ENCODE measurements at regions not wholly inside any gene's neighbourhood (a gene's known extent, or its start where the extent isn't known, plus 50 kb on each side); places are given as distances from the start of the nearest gene placed in this dataset.

DNA sequence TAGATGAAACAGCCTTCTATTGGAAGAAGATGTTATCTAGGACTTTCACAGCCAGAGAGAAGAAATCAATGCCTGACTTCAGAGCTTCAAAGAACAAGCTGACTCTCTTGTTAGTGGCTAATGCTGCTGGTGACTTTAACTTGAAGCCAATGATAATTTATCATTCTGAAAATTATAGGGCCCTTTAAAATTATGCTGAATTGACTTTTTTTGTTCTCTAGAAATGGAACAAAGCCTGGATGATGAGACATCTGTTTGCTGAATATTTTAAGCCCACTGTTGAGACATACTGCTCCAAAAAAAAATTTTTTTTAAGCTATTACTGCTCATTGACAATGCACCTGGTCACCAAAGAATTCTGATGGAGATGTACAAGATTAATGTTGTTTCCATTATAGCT lies 189.2 kb downstream of the MBL2 start:
- no peaks in the 10 kb centered on the region for H3K9me3 ChIP-seq (ENCODE audit: insufficient read depth, low read length, severe bottlenecking)

DNA sequence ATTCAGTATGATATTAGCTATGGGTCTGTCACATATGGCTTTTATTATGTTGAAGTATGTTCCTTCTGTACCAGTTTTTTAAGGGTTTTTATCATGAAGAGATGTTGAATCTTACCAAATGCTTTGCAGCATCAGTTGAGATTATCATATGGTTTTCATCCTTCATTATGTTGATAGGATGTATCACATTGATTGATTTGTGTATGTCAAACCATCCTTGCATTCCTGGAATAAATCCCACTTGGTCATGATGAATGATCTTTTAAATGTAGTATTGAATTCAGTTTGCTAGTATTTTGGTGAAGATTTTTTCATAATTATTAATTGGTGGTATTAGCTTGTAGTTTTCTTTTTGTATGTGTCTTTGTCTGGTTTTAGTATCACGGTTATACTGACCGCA lies 185.9 kb downstream of the MBL2 start:
- ATAC-seq (ENCODE audit: insufficient read depth, low read depth): no peak
- no peak for TF ChIP-seq EZH2 (IDR thresholded peaks at IDR 0.05; ENCODE audit: borderline replicate concordance, low read depth, low read length, severe bottlenecking)
- TF ChIP-seq, protein P1, sequence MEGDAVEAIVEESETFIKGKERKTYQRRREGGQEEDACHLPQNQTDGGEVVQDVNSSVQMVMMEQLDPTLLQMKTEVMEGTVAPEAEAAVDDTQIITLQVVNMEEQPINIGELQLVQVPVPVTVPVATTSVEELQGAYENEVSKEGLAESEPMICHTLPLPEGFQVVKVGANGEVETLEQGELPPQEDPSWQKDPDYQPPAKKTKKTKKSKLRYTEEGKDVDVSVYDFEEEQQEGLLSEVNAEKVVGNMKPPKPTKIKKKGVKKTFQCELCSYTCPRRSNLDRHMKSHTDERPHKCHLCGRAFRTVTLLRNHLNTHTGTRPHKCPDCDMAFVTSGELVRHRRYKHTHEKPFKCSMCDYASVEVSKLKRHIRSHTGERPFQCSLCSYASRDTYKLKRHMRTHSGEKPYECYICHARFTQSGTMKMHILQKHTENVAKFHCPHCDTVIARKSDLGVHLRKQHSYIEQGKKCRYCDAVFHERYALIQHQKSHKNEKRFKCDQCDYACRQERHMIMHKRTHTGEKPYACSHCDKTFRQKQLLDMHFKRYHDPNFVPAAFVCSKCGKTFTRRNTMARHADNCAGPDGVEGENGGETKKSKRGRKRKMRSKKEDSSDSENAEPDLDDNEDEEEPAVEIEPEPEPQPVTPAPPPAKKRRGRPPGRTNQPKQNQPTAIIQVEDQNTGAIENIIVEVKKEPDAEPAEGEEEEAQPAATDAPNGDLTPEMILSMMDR (IDR thresholded peaks at IDR 0.05; ENCODE audit: borderline replicate concordance, extremely low read depth, low read length, poor library complexity, severe bottlenecking): no peak
- Histone ChIP-seq H3K4me1 (ENCODE audit: insufficient read depth, low read length) (no peaks in the 10 kb centered on the region), H3K27ac (ENCODE audit: low read length) (no peak overlapping the region), H4K20me1 (ENCODE audit: insufficient read depth, low read length) (no peaks in the 10 kb centered on the region), H3K9me3 (ENCODE audit: insufficient read depth, low read length, severe bottlenecking) (no peaks in the 10 kb centered on the region), H2AFZ (ENCODE audit: low read depth, low read length) (no peak overlapping the region), H3K9ac (ENCODE audit: low read depth, low read length) (no peak overlapping the region), H3K4me2 (ENCODE audit: insufficient read depth, low read length) (no peak overlapping the region), H3K27me3 (ENCODE audit: insufficient read depth, low read length, poor library complexity) (no peaks in the 10 kb centered on the region), H3K36me3 (ENCODE audit: insufficient read depth, low read length) (no peaks in the 10 kb centered on the region), H3K4me3 (ENCODE audit: low read depth in 1 of 2, low read length in 2 of 2) (no peak overlapping the region), H3K79me2 (ENCODE audit: insufficient read depth, low read length) (no peaks in the 10 kb centered on the region)
- no peak for DNase-seq

More for the DNA sequence above, 189.2 kb downstream of the MBL2 start:
- DNase-seq: no peak
- no peak overlapping the region for H3K4me2 ChIP-seq (ENCODE audit: insufficient read depth, low read length)
- H3K4me1 ChIP-seq (ENCODE audit: insufficient read depth, low read length): no peaks in the 10 kb centered on the region
- H2AFZ ChIP-seq (ENCODE audit: low read depth, low read length): no peak overlapping the region
- H3K9ac ChIP-seq (ENCODE audit: low read depth, low read length): no peak overlapping the region
- H3K79me2 ChIP-seq (ENCODE audit: insufficient read depth, low read length): no peaks in the 10 kb centered on the region
- no peak overlapping the region for H3K4me3 ChIP-seq (ENCODE audit: low read depth in 1 of 2, low read length in 2 of 2)
- H3K36me3 ChIP-seq (ENCODE audit: insufficient read depth, low read length): no peaks in the 10 kb centered on the region
- ATAC-seq (ENCODE audit: insufficient read depth, low read depth): no peak
- TF ChIP-seq, protein P1 (IDR thresholded peaks at IDR 0.05; ENCODE audit: borderline replicate concordance, extremely low read depth, low read length, poor library complexity, severe bottlenecking): no peak
- no peak for TF ChIP-seq EZH2 (IDR thresholded peaks at IDR 0.05; ENCODE audit: borderline replicate concordance, low read depth, low read length, severe bottlenecking)
- H3K27ac ChIP-seq (ENCODE audit: low read length): no peak overlapping the region
- no peaks in the 10 kb centered on the region for H3K27me3 ChIP-seq (ENCODE audit: insufficient read depth, low read length, poor library complexity)
- no peaks in the 10 kb centered on the region for H4K20me1 ChIP-seq (ENCODE audit: insufficient read depth, low read length)

DNA sequence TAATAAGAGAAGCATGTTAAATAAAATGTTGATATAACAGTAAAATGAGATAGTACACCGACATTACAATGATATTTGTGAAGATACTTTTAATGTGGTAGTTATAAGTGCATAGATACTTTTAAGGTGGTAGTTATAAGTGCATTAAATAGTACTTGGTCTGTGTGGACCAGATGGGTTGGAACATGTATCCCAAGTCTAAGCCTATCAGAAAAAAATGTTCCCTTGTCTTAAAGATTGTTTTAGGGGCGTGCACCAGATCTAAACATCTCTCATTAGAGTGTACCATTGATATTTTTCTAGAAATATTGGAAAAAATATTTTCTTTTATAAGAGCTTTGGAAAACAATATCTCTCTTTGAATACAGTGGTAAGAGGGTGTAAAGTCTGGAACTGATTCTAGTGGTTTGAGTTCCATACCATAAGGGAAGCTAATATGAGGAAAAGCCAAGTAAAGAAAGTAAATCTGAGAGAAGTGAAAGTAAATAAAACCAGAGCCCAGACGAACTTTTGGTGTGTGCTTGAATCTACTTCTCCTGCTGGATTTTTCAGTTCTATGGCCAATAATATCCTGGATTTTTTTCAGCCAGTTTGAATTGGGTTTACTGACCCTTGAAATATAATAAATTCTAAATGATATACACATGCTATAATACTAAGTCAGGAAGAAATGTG lies 175.3 kb downstream of the MBL2 start:
- H3K4me3 ChIP-seq (ENCODE audit: low read depth in 1 of 2, low read length in 2 of 2): no peak overlapping the region
- ATAC-seq (ENCODE audit: insufficient read depth, low read depth) (no peak), DNase-seq (no peak)
- no peaks in the 10 kb centered on the region for H3K27me3 ChIP-seq (ENCODE audit: insufficient read depth, low read length, poor library complexity)
- no peak overlapping the region for H2AFZ ChIP-seq (ENCODE audit: low read depth, low read length)
- H3K27ac ChIP-seq (ENCODE audit: low read length): no peak overlapping the region
- no peak overlapping the region for H3K9ac ChIP-seq (ENCODE audit: low read depth, low read length)
- no peak for TF ChIP-seq EZH2 (IDR thresholded peaks at IDR 0.05; ENCODE audit: borderline replicate concordance, low read depth, low read length, severe bottlenecking)
- TF ChIP-seq, protein P1 (IDR thresholded peaks at IDR 0.05; ENCODE audit: borderline replicate concordance, extremely low read depth, low read length, poor library complexity, severe bottlenecking): no peak
- no peaks in the 10 kb centered on the region for H3K4me1 ChIP-seq (ENCODE audit: insufficient read depth, low read length)
- H3K36me3 ChIP-seq (ENCODE audit: insufficient read depth, low read length): no peaks in the 10 kb centered on the region
- H4K20me1 ChIP-seq (ENCODE audit: insufficient read depth, low read length): no peaks in the 10 kb centered on the region
- H3K9me3 ChIP-seq (ENCODE audit: insufficient read depth, low read length, severe bottlenecking): no peaks in the 10 kb centered on the region
- H3K4me2 ChIP-seq (ENCODE audit: insufficient read depth, low read length): 0 out of 2 replicates have a peak overlapping the region, but pooled peaks have one; percentile 17
- no peaks in the 10 kb centered on the region for H3K79me2 ChIP-seq (ENCODE audit: insufficient read depth, low read length)

Measured in DND-41 (cell line).